HepG2 (cell line): ENCODE measurements at regions not wholly inside any gene's neighbourhood (a gene's known extent, or its start where the extent isn't known, plus 50 kb on each side); places are given as distances from the start of the nearest gene placed in this dataset.

Experiments
- ATAC-seq: fragments of 200-7000 bp; cut with Tn5 transposase; 3 replicates; pipeline ENCODE4 v1.9.1; 2020; ENCODE audit warnings: mild to moderate bottlenecking, moderate library complexity
- BruUV-seq: library from RNA; stranded (reverse); fragments of 400-500 nt; replicated peaks from 2 replicates; lab custom pipeline; 2021; lab: Mats Ljungman, UMichigan
- CTCF ChIA-PET: fragments of 300-600 bp; formaldehyde crosslinking; extraction: SDS; loops from one replicate; lab custom pipeline; 2021; ENCODE audit warnings: low total read pairs, inconsistent platforms, low intra/inter-chr PET ratio; lab: Yijun Ruan, JAX
- POLR2A ChIA-PET: fragments of 350-600 bp; sonication (Branson Sonifier 250); formaldehyde crosslinking; loops from one replicate; lab custom pipeline; 2020; ENCODE audit warnings: antibody characterized with exemption, inconsistent platforms; lab: Yijun Ruan, JAX
- DNase-seq: peaks from one replicate; pipeline ENCODE4 v3.0.0-alpha.2; 2015; ENCODE audit warnings: low spot score
- FAIRE-seq: peaks from 3 replicates; lab custom pipeline; 2011; peaks lifted over from hg19 to GRCh38; lab: Jason Lieb, UNC
- H2AFZ ChIP-seq: one replicate; pipeline ENCODE4 v1.6.1; 2011; ENCODE audit warnings: low read length, inconsistent platforms
- H3K27ac ChIP-seq: fragments of 300-600 bp; 3 replicates; pipeline ENCODE4 v1.8.0; 2011; ENCODE audit warnings: mixed run types, mild to moderate bottlenecking, mixed read lengths, low read length, inconsistent platforms; ENCODE audit not compliant: insufficient read depth; ENCODE audit errors: extremely low read length
- H3K27me3 ChIP-seq, 2 experiments: fragments of 200-600 bp in 1 of 2; 2 replicates in 1 of 2; 3 replicates in 1 of 2; pipeline versions ENCODE4 v1.6.0 to v1.8.0; 2011; ENCODE audit warnings: low read length in 2 of 2, mild to moderate bottlenecking in 2 of 2, moderate library complexity in 2 of 2, inconsistent platforms in 1 of 2; ENCODE audit not compliant: insufficient read depth in 2 of 2, control insufficient read depth in 1 of 2
- H3K36me3 ChIP-seq, 2 experiments: fragments of 200-600 bp in 1 of 2; replicated peaks in 1 of 2; 2 replicates in 1 of 2; 3 replicates in 1 of 2; pipeline versions ENCODE4 v1.5.1 to v1.8.0; 2011; ENCODE audit warnings: low read length in 2 of 2, inconsistent platforms in 1 of 2; ENCODE audit not compliant: insufficient read depth in 2 of 2, control insufficient read depth in 1 of 2
- H3K4me1 ChIP-seq: 2 replicates; pipeline ENCODE4 v1.5.1; 2012; ENCODE audit warnings: low read length, inconsistent platforms; ENCODE audit not compliant: insufficient read depth
- H3K4me2 ChIP-seq: 2 replicates; pipeline ENCODE4 v1.6.0; 2011; ENCODE audit warnings: low read depth, low read length, inconsistent platforms
- H3K4me3 ChIP-seq, 3 experiments: fragments of 200-600 bp in 1 of 3; sonication (generic), shearing (Covaris generic) in 1 of 3; replicated peaks in 1 of 3; 2 replicates each; pipeline ENCODE4 v1.5.1; 2011 to 2016; ENCODE audit warnings: low read length in 3 of 3, inconsistent platforms in 2 of 3, low read depth in 2 of 3, mild to moderate bottlenecking in 2 of 3, control low read depth in 1 of 3, mixed read lengths in 1 of 3; ENCODE audit not compliant: insufficient read depth in 1 of 3
- H3K79me2 ChIP-seq: one replicate; pipeline ENCODE4 v1.6.1; 2011; ENCODE audit warnings: low read length, inconsistent platforms; ENCODE audit not compliant: insufficient read depth
- H3K9ac ChIP-seq: 2 replicates; pipeline ENCODE4 v1.6.0; 2011; ENCODE audit warnings: mild to moderate bottlenecking, low read depth, low read length, inconsistent platforms; ENCODE audit not compliant: insufficient read depth
- H3K9me3 ChIP-seq: 2 replicates; pipeline ENCODE4 v1.5.1; 2012; ENCODE audit warnings: mild to moderate bottlenecking, low read length
- H4K20me1 ChIP-seq: 2 replicates; pipeline ENCODE4 v1.6.0; 2011; ENCODE audit warnings: inconsistent platforms, mild to moderate bottlenecking, low read length, moderate library complexity; ENCODE audit not compliant: insufficient read depth
- AGO1 ChIP-seq: fragments of 200-400 bp; formaldehyde crosslinking; IDR thresholded peaks from 2 replicates; pipeline ENCODE4 v1.6.1; 2017; ENCODE audit warnings: mild to moderate bottlenecking, low read depth, low read length, moderate library complexity; ENCODE audit not compliant: poor library complexity, severe bottlenecking
- ERF ChIP-seq: IDR thresholded peaks from 2 replicates; pipeline ENCODE4 v1.6.1; 2018; ENCODE audit warnings: missing biosample characterization, missing genetic modification reagents
- HHEX ChIP-seq: IDR thresholded peaks from 2 replicates; pipeline ENCODE4 v1.6.1; 2016; ENCODE audit warnings: control low read depth
- ISL2 ChIP-seq: sonication (generic); formaldehyde crosslinking; IDR thresholded peaks from 2 replicates; pipeline ENCODE4 v1.5.0; 2020; ENCODE audit warnings: missing genetic modification reagents
- NCOA2 ChIP-seq: sonication (generic); formaldehyde crosslinking; IDR thresholded peaks from 2 replicates; pipeline ENCODE4 v1.8.0; 2022; ENCODE audit warnings: inconsistent platforms
- XBP1 ChIP-seq: sonication (generic); formaldehyde crosslinking; IDR thresholded peaks from 2 replicates; pipeline ENCODE4 v1.5.0; 2020; ENCODE audit warnings: missing genetic modification reagents
- ZNF180 ChIP-seq: sonication (generic); formaldehyde crosslinking; IDR thresholded peaks from 2 replicates; pipeline ENCODE4 v1.4.0; 2020; ENCODE audit warnings: low read depth, missing genetic modification reagents, borderline replicate concordance
- ZNF709 ChIP-seq: sonication (generic); formaldehyde crosslinking; IDR thresholded peaks from 2 replicates; pipeline ENCODE4 v1.5.0; 2020; ENCODE audit warnings: mild to moderate bottlenecking, missing genetic modification reagents
- ZNF746 ChIP-seq: sonication (generic); formaldehyde crosslinking; IDR thresholded peaks from 2 replicates; pipeline ENCODE4 v1.8.0; 2022; ENCODE audit warnings: mild to moderate bottlenecking, missing genetic modification reagents
- ZNF777 ChIP-seq: sonication (generic); formaldehyde crosslinking; IDR thresholded peaks from 2 replicates; pipeline ENCODE4 v1.4.0; 2020; ENCODE audit warnings: missing genetic modification reagents
- ZNF850 ChIP-seq: sonication (generic); formaldehyde crosslinking; conservative IDR thresholded peaks from 2 replicates; pipeline ENCODE4 v1.9.0; 2021; ENCODE audit warnings: mild to moderate bottlenecking, missing genetic modification reagents
- WGBS: methylation state at CpG from one replicate; pipeline ENCODE4 v1.1.6; 2017; ENCODE audit warnings: low lambda C conversion rate; 5-methylcytosine and 5-hydroxymethylcytosine counted together
- in situ Hi-C: cut with HindIII; loops from 2 replicates; pipeline ENCODE4 v1.10.0; 2017; ENCODE audit warnings: low pct_unique_long_range_greater_than_20kb; ENCODE audit not compliant: extremely low pct_ligation_motif_present
- intact Hi-C: fragments of 100-400 bp; cut with micrococcal nuclease; formaldehyde crosslinking; loops from one replicate; pipeline ENCODE4 v1.10.0; 2022; ENCODE audit not compliant: unreplicated experiment
- TF ChIP-seq, protein P1 (sequence below): conservative IDR thresholded peaks from 2 replicates; pipeline ENCODE4 v1.6.1; 2018; ENCODE audit warnings: missing genetic modification reagents

DNA sequence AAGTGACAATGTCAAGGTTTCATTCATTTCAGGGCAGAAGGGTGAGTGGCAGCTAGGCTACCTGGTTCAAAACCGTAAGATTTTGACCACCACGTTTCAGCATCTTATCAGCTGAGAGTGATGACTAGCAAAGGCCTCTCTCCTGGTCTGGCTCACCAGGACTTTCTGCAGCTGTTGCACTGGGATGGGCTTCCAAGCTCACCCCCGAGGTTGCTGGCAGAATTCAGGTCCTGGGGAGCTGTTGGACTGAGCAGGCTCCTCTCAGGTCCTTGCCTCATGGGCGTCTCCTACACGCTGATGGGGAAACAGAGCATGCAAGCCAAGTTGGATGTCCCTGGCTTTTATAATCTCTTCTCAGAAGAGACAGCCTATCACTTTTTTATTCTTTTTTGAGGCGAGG is 88.8 kb upstream of the RNU6-1 start (continued):
- TF ChIP-seq NCOA2 (CRISPR knock-in tag) (no peak), ISL2 (CRISPR knock-in tag) (no peak), ZNF180 (CRISPR knock-in tag) (no peak)
- TF ChIP-seq, protein P1, sequence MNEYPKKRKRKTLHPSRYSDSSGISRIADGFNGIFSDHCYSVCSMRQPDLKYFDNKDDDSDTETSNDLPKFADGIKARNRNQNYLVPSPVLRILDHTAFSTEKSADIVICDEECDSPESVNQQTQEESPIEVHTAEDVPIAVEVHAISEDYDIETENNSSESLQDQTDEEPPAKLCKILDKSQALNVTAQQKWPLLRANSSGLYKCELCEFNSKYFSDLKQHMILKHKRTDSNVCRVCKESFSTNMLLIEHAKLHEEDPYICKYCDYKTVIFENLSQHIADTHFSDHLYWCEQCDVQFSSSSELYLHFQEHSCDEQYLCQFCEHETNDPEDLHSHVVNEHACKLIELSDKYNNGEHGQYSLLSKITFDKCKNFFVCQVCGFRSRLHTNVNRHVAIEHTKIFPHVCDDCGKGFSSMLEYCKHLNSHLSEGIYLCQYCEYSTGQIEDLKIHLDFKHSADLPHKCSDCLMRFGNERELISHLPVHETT (CRISPR knock-in tag) = no peak

DNA sequence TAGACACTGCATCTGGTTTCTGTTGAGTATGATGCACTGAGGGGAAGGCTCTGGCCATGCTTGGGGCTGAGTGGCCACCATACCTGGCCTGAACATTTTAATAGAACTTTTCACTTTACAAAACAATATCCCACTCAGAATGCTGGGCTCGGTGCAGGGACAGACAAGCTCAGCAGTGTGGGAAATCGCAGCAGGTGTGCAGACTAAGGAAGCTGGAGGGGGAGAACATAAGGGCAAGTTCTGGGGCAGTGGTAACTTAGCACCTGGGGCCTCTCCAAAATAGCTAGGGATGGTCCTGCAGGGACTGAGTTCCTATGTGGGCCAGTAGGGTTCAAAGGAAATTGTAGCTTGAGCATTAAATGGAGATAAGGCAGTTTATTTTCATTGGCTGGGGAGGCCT is 90.9 kb upstream of the RNU6-1 start:
- no peaks in the 10 kb centered on the region for H3K9me3 ChIP-seq
- no peak for TF ChIP-seq ISL2 (CRISPR knock-in tag)
- TF ChIP-seq HHEX (CRISPR knock-in tag) = no peak
- TF ChIP-seq ZNF777 (CRISPR knock-in tag) = no peak
- no peak for TF ChIP-seq ZNF709 (CRISPR knock-in tag)
- no peak for TF ChIP-seq AGO1
- no peak for TF ChIP-seq XBP1
- no peak for TF ChIP-seq ERF (CRISPR knock-in tag)
- no peak for TF ChIP-seq ZNF746 (CRISPR knock-in tag)
- no peak for TF ChIP-seq ZNF850
- intact Hi-C loops = no loop called here
- 87% methylated on average over 2 of the region's 2 CpGs for WGBS
- H3K4me2 ChIP-seq = no peak overlapping the region
- BruUV-seq = no TSS peak
- no peak overlapping the region for H3K9ac ChIP-seq
- no peak for ATAC-seq
- no peaks in the 10 kb centered on the region for H3K36me3 ChIP-seq
- no peak overlapping the region for H2AFZ ChIP-seq
- H3K27ac ChIP-seq = no peak overlapping the region
- ChIA-PET POLR2A (interaction anchor here (0.9 kb wide), 1 partner anchor 15 kb away, joined by 3 read pairs; no protein-coding TSS in a partner anchor), CTCF (no interaction called here)
- H3K79me2 ChIP-seq = no peaks in the 10 kb centered on the region
- DNase-seq = no peak
- no peaks in the 10 kb centered on the region for H3K27me3 ChIP-seq
- FAIRE-seq = no peak
- H4K20me1 ChIP-seq = no peaks in the 10 kb centered on the region
- H3K4me1 ChIP-seq = peaks cover 57% of the 10 kb centered on the region
- no peak overlapping the region for H3K4me3 ChIP-seq
- in situ Hi-C loops = no loop called here
